H1 (cell line): ENCODE measurements at regions not wholly inside any gene's neighbourhood (a gene's known extent, or its start where the extent isn't known, plus 50 kb on each side); places are given as distances from the start of the nearest gene placed in this dataset.

Experiments
- EZH2 ChIP-seq: fragments of 200-600 bp; sonication (generic); IDR thresholded peaks from 2 replicates; pipeline ENCODE4 v1.7.1; 2012; ENCODE audit warnings: low read depth, mild to moderate bottlenecking, moderate library complexity, low read length, inconsistent platforms; ENCODE audit not compliant: severe bottlenecking
- POLR2AphosphoS5 ChIP-seq: IDR thresholded peaks from 2 replicates; pipeline ENCODE4 v1.6.1; 2011; ENCODE audit warnings: low read depth, low read length
- RBBP5 ChIP-seq: IDR thresholded peaks from 2 replicates; pipeline ENCODE4 v1.7.1; 2012; ENCODE audit warnings: low read depth, mild to moderate bottlenecking, inconsistent platforms, low read length, moderate library complexity, borderline replicate concordance
- RXRA ChIP-seq: IDR thresholded peaks from 2 replicates; pipeline ENCODE4 v1.6.1; 2011; ENCODE audit warnings: low read depth, mild to moderate bottlenecking, low read length, moderate library complexity; ENCODE audit not compliant: insufficient read depth
- SP1 ChIP-seq: IDR thresholded peaks from 2 replicates; pipeline ENCODE4 v1.6.1; 2011; ENCODE audit warnings: low read depth, low read length
- SUZ12 ChIP-seq: fragments of 200-600 bp; sonication (generic); IDR thresholded peaks from 2 replicates; pipeline ENCODE4 v1.6.1; 2012; ENCODE audit warnings: mild to moderate bottlenecking, inconsistent platforms, low read length, moderate library complexity, mixed read lengths

- no peak for TF ChIP-seq RXRA
- TF ChIP-seq SUZ12, result no peak
- no peak for TF ChIP-seq EZH2
- no peak for TF ChIP-seq SP1
- TF ChIP-seq POLR2AphosphoS5, result no peak
- TF ChIP-seq RBBP5, result no peak
These were observed 362.1 kb downstream of the GALC start (continued) for GRCh38 chr14:87630846-87631245.
